Neural cell (in vitro differentiated cells): ENCODE measurements at regions not wholly inside any gene's neighbourhood (a gene's known extent, or its start where the extent isn't known, plus 50 kb on each side); places are given as distances from the start of the nearest gene placed in this dataset.

Experiments
- H2AFZ ChIP-seq: fragments of 200-600, 300-800 bp; sonication (generic), shearing (Covaris generic); 2 replicates; pipeline ENCODE4 v1.6.0; 2014; ENCODE audit warnings: low read depth, mild to moderate bottlenecking, antibody characterized with exemption, low read length, moderate library complexity
- H3F3A ChIP-seq: fragments of 200-600 bp; shearing (Covaris generic); 2 replicates; pipeline ENCODE4 v1.6.1; 2016; ENCODE audit warnings: mild to moderate bottlenecking, moderate library complexity, mixed read lengths, antibody characterized with exemption, low read length; ENCODE audit not compliant: insufficient read depth, poor library complexity, severe bottlenecking
- H3K27ac ChIP-seq: fragments of 200-600, 300-800 bp; sonication (generic), shearing (Covaris generic); 2 replicates; pipeline ENCODE4 v1.5.1; 2014; ENCODE audit warnings: mild to moderate bottlenecking, low read length, moderate library complexity
- H3K27me3 ChIP-seq: fragments of 300-800, 200-600 bp; sonication (generic), shearing (Covaris generic); 2 replicates; pipeline ENCODE4 v1.6.0; 2014; ENCODE audit warnings: mild to moderate bottlenecking, low read depth, low read length, moderate library complexity; ENCODE audit not compliant: insufficient read depth
- H3K36me3 ChIP-seq: fragments of 300-800, 200-600 bp; sonication (generic), shearing (Covaris generic); 2 replicates; pipeline ENCODE4 v1.5.1; 2014; ENCODE audit warnings: mild to moderate bottlenecking, antibody characterized with exemption, low read length, moderate library complexity; ENCODE audit not compliant: insufficient read depth
- H3K4me2 ChIP-seq: fragments of 300-800, 200-600 bp; sonication (generic), shearing (Covaris generic); 2 replicates; pipeline ENCODE4 v1.6.0; 2014; ENCODE audit warnings: mild to moderate bottlenecking, low read length
- H3K4me3 ChIP-seq: fragments of 300-800, 200-600 bp; sonication (generic), shearing (Covaris generic); 2 replicates; pipeline ENCODE4 v1.5.1; 2014; ENCODE audit warnings: mild to moderate bottlenecking, low read length, moderate library complexity
- H3K79me2 ChIP-seq: fragments of 200-600 bp; shearing (Covaris generic); replicated peaks from 2 replicates; pipeline ENCODE4 v1.6.0; 2014; ENCODE audit warnings: mild to moderate bottlenecking, low read length, moderate library complexity; ENCODE audit not compliant: insufficient read depth
- H3K9ac ChIP-seq: fragments of 300-800, 200-600 bp; sonication (generic), shearing (Covaris generic); 2 replicates; pipeline ENCODE4 v1.6.1; 2016; ENCODE audit warnings: mild to moderate bottlenecking, low read length, mixed read lengths
- H3K9me2 ChIP-seq: fragments of 200-600 bp; shearing (Covaris generic); 2 replicates; pipeline ENCODE4 v1.6.1; 2016; ENCODE audit warnings: mild to moderate bottlenecking, low read length, mixed read lengths; ENCODE audit not compliant: insufficient read depth
- H3K9me3 ChIP-seq: fragments of 200-600, 300-800 bp; sonication (generic), shearing (Covaris generic); 2 replicates; pipeline ENCODE4 v1.6.1; 2016; ENCODE audit warnings: mild to moderate bottlenecking, mixed run types, low read length, moderate library complexity, mixed read lengths
- H4K20me1 ChIP-seq: fragments of 200-600 bp; shearing (Covaris generic); 2 replicates; pipeline ENCODE4 v1.6.1; 2016; ENCODE audit warnings: mild to moderate bottlenecking, mixed run types; ENCODE audit not compliant: insufficient read depth
- CTCF ChIP-seq: fragments of 450-650 bp; IDR thresholded peaks from 2 replicates; pipeline ENCODE4 v1.5.1; 2014; ENCODE audit warnings: antibody characterized with exemption, mild to moderate bottlenecking, moderate library complexity; ENCODE audit not compliant: poor library complexity, severe bottlenecking
- EP300 ChIP-seq: fragments of 450-650 bp; conservative IDR thresholded peaks from 2 replicates; pipeline ENCODE4 v1.6.1; 2014; ENCODE audit warnings: antibody characterized with exemption, mild to moderate bottlenecking, moderate library complexity; ENCODE audit not compliant: poor library complexity, severe bottlenecking
- MXI1 ChIP-seq: fragments of 450-650 bp; conservative IDR thresholded peaks from 2 replicates; pipeline ENCODE4 v1.6.1; 2014; ENCODE audit warnings: antibody characterized with exemption, mild to moderate bottlenecking; ENCODE audit not compliant: poor library complexity, severe bottlenecking
- POLR2AphosphoS5 ChIP-seq: IDR thresholded peaks from 2 replicates; pipeline ENCODE4 v1.6.1; 2012
- RAD21 ChIP-seq: fragments of 450-650 bp; conservative IDR thresholded peaks from 2 replicates; pipeline ENCODE4 v1.6.1; 2014; ENCODE audit warnings: antibody characterized with exemption, mild to moderate bottlenecking, moderate library complexity
- REST ChIP-seq: IDR thresholded peaks from 2 replicates; pipeline ENCODE4 v1.6.1; 2012; ENCODE audit warnings: borderline replicate concordance
- SMC3 ChIP-seq: fragments of 450-650 bp; conservative IDR thresholded peaks from 2 replicates; pipeline ENCODE4 v1.6.1; 2014; ENCODE audit warnings: antibody characterized with exemption, mild to moderate bottlenecking, moderate library complexity; ENCODE audit not compliant: poor library complexity
- TAF1 ChIP-seq: IDR thresholded peaks from 2 replicates; pipeline ENCODE4 v1.6.1; 2012; ENCODE audit warnings: low read depth

- Histone ChIP-seq H3K9me3 (no peaks in the 10 kb centered on the region), H3K79me2 (no peaks in the 10 kb centered on the region), H4K20me1 (no peaks in the 10 kb centered on the region), H3K4me2 (no peak overlapping the region), H3K9me2 (no peaks in the 10 kb centered on the region), H3K27me3 (no peaks in the 10 kb centered on the region), H3K9ac (no peak overlapping the region), H3K36me3 (no peaks in the 10 kb centered on the region), H3K4me3 (no peak overlapping the region), H3F3A (no peaks in the 10 kb centered on the region), H3K27ac (peak overlapping the region; percentile 47), H2AFZ (no peak overlapping the region)
- peak; percentile 57 for TF ChIP-seq SMC3
- peak; percentile 91 for TF ChIP-seq REST
- TF ChIP-seq CTCF = no peak
- no peak for TF ChIP-seq TAF1
- TF ChIP-seq RAD21 = peak; percentile 52
- peak; percentile 93 for TF ChIP-seq EP300
- TF ChIP-seq POLR2AphosphoS5 = peak; percentile 96
- TF ChIP-seq MXI1 = peak; percentile 27
Observed at GRCh38 chr6:98335594-98335993, 498.8 kb upstream of the POU3F2 start.

GRCh38 chr6:98339506-98339905, 494.9 kb upstream of the POU3F2 start:
- H3K36me3 ChIP-seq = no peaks in the 10 kb centered on the region
- no peaks in the 10 kb centered on the region for H3K9me3 ChIP-seq
- no peaks in the 10 kb centered on the region for H3F3A ChIP-seq
- no peak overlapping the region for H3K4me2 ChIP-seq
- no peaks in the 10 kb centered on the region for H3K27me3 ChIP-seq
- no peaks in the 10 kb centered on the region for H3K9me2 ChIP-seq
- H2AFZ ChIP-seq = no peak overlapping the region
- no peaks in the 10 kb centered on the region for H4K20me1 ChIP-seq
- H3K4me3 ChIP-seq = no peak overlapping the region
- TF ChIP-seq CTCF = no peak
- H3K9ac ChIP-seq = no peak overlapping the region
- H3K79me2 ChIP-seq = no peaks in the 10 kb centered on the region
- H3K27ac ChIP-seq = no peak overlapping the region
